GM12878 (cell line): ENCODE measurements at regions not wholly inside any gene's neighbourhood (a gene's known extent, or its start where the extent isn't known, plus 50 kb on each side); places are given as distances from the start of the nearest gene placed in this dataset.

Source experiments
- ATAC-seq: fragments of 200-7000 bp; cut with Tn5 transposase; 3 replicates; pipeline ENCODE4 v1.9.1; 2020; ENCODE audit warnings: mild to moderate bottlenecking, moderate library complexity
- BruUV-seq: library from RNA; stranded (reverse); fragments of 400-500 nt; replicated peaks from 2 replicates; lab custom pipeline; 2021; lab: Mats Ljungman, UMichigan
- CTCF ChIA-PET: fragments of 300-600 bp; sonication (Branson Sonifier 250); formaldehyde crosslinking; extraction: SDS; loops from one replicate; lab custom pipeline; 2021; ENCODE audit warnings: inconsistent platforms; lab: Yijun Ruan, JAX
- POLR2A ChIA-PET: fragments of 350-600 bp; formaldehyde crosslinking; extraction: SDS; loops from one replicate; lab custom pipeline; 2021; ENCODE audit warnings: inconsistent platforms; lab: Charles Lee
- RAD21 ChIA-PET: fragments of 300-600 bp; sonication (Branson Sonifier 250); formaldehyde crosslinking; loops from one replicate; lab custom pipeline; 2023; ENCODE audit warnings: antibody characterized with exemption; ENCODE audit not compliant: unreplicated experiment; lab: Charles Lee
- SMC1A ChIA-PET: fragments of 300-600 bp; sonication (Branson Sonifier 250); formaldehyde crosslinking; loops from one replicate; lab custom pipeline; 2023; ENCODE audit not compliant: unreplicated experiment, uncharacterized antibody; lab: Charles Lee
- DNase-seq: peaks from one replicate; pipeline ENCODE4 v3.0.0-alpha.2; 2011; ENCODE audit warnings: low read depth, low spot score
- FAIRE-seq: peaks from 3 replicates; lab custom pipeline; 2011; peaks lifted over from hg19 to GRCh38; lab: Jason Lieb, UNC
- H2AFZ ChIP-seq: 2 replicates; pipeline ENCODE4 v1.6.0; 2011; ENCODE audit warnings: low read depth, low read length, control low read depth; ENCODE audit not compliant: control insufficient read depth
- H3K27ac ChIP-seq: 2 replicates; pipeline ENCODE4 v1.5.1; 2011; ENCODE audit warnings: control low read depth; ENCODE audit not compliant: control insufficient read depth, insufficient read depth
- H3K27me3 ChIP-seq, 2 experiments: replicated peaks in 1 of 2; 2 replicates each; pipeline versions ENCODE4 v1.6.0 to v1.6.1; 2011; ENCODE audit warnings: low read length in 1 of 2; ENCODE audit not compliant: control insufficient read depth in 2 of 2, insufficient read depth in 2 of 2
- H3K36me3 ChIP-seq, 2 experiments: 2 replicates each; pipeline ENCODE4 v1.5.1; 2011; ENCODE audit warnings: low read length in 1 of 2; ENCODE audit not compliant: control insufficient read depth in 2 of 2, insufficient read depth in 2 of 2
- H3K4me1 ChIP-seq: 2 replicates; pipeline ENCODE4 v1.6.1; 2011; ENCODE audit warnings: mild to moderate bottlenecking, low read length, moderate library complexity, mixed read lengths; ENCODE audit not compliant: control insufficient read depth, insufficient read depth
- H3K4me2 ChIP-seq: 2 replicates; pipeline ENCODE4 v1.6.0; 2011; ENCODE audit warnings: control low read depth; ENCODE audit not compliant: control insufficient read depth, insufficient read depth
- H3K4me3 ChIP-seq: fragments of 200-600 bp; sonication (generic); 2 replicates; pipeline ENCODE4 v1.5.1; 2016
- H3K79me2 ChIP-seq: 2 replicates; pipeline ENCODE4 v1.6.0; 2011; ENCODE audit warnings: low read length; ENCODE audit not compliant: control insufficient read depth, insufficient read depth
- H3K9ac ChIP-seq: 2 replicates; pipeline ENCODE4 v1.8.0; 2011; ENCODE audit warnings: low read length, control low read depth, mixed read lengths; ENCODE audit not compliant: control insufficient read depth, insufficient read depth
- H3K9me3 ChIP-seq: replicated peaks from 3 replicates; pipeline ENCODE4 v1.5.1; 2011; ENCODE audit warnings: mild to moderate bottlenecking, low read length; ENCODE audit not compliant: control insufficient read depth, insufficient read depth
- H4K20me1 ChIP-seq: 2 replicates; pipeline ENCODE4 v1.6.0; 2011; ENCODE audit not compliant: control insufficient read depth, insufficient read depth
- BRCA1 ChIP-seq: IDR thresholded peaks from 2 replicates; pipeline ENCODE4 v1.6.1; 2011; ENCODE audit warnings: low read depth, low read length, improper control_type of control experiment
- NFIC ChIP-seq: IDR thresholded peaks from 2 replicates; pipeline ENCODE4 v1.6.1; 2012; ENCODE audit warnings: low read depth, mild to moderate bottlenecking, inconsistent platforms, low read length, moderate library complexity
- NFYB ChIP-seq: IDR thresholded peaks from 2 replicates; pipeline ENCODE4 v1.6.1; 2011; ENCODE audit warnings: low read depth, mild to moderate bottlenecking, low read length, improper control_type of control experiment, moderate library complexity; ENCODE audit not compliant: insufficient read depth
- NR2C2 ChIP-seq: IDR thresholded peaks from 2 replicates; pipeline ENCODE4 v1.6.1; 2011; ENCODE audit warnings: borderline replicate concordance, low read depth; ENCODE audit not compliant: control insufficient read depth, insufficient read length
- PAX8 ChIP-seq: fragments of 450-650 bp; IDR thresholded peaks from 2 replicates; pipeline ENCODE4 v1.6.1; 2017; ENCODE audit warnings: mild to moderate bottlenecking, moderate library complexity
- RBBP5 ChIP-seq: fragments of 200-600 bp; sonication (generic); conservative IDR thresholded peaks from 2 replicates; pipeline ENCODE4 v1.6.1; 2016
- SMARCA5 ChIP-seq: fragments of 450-650 bp; IDR thresholded peaks from 2 replicates; pipeline ENCODE4 v1.6.1; 2017; ENCODE audit warnings: mild to moderate bottlenecking
- STAT3 ChIP-seq: IDR thresholded peaks from 2 replicates; pipeline ENCODE4 v1.6.1; 2011; ENCODE audit warnings: low read depth, low read length, improper control_type of control experiment
- WGBS: methylation state at CpG from one replicate; pipeline ENCODE4 v1.1.6; 2016; ENCODE audit warnings: low lambda C conversion rate; ENCODE audit not compliant: insufficient replicate concordance, insufficient coverage; ENCODE audit errors: missing lambda C conversion rate; 5-methylcytosine and 5-hydroxymethylcytosine counted together
- in situ Hi-C: fragments of 300-500 bp; cut with MboI; formaldehyde crosslinking; loops from 9 replicates; pipeline ENCODE4 v1.14.3; 2018; ENCODE audit warnings: mixed read lengths
- intact Hi-C: fragments of 100-400 bp; cut with micrococcal nuclease; formaldehyde crosslinking; loops from one replicate; pipeline ENCODE4 v1.14.2; 2022; ENCODE audit not compliant: unreplicated experiment
- TF ChIP-seq, protein P1 (sequence below): IDR thresholded peaks from 2 replicates; pipeline ENCODE4 v1.6.1; 2012; ENCODE audit warnings: low read depth, low read length, improper control_type of control experiment
- TF ChIP-seq, protein P2 (sequence below): fragments of 150-350 bp; IDR thresholded peaks from 2 replicates; pipeline ENCODE4 v1.6.1; 2016; ENCODE audit warnings: low read depth, low read length
- TF ChIP-seq, protein P3 (sequence below): fragments of 450-650 bp; conservative IDR thresholded peaks from 2 replicates; pipeline ENCODE4 v1.6.1; 2017; ENCODE audit warnings: mild to moderate bottlenecking, moderate library complexity

DNA sequence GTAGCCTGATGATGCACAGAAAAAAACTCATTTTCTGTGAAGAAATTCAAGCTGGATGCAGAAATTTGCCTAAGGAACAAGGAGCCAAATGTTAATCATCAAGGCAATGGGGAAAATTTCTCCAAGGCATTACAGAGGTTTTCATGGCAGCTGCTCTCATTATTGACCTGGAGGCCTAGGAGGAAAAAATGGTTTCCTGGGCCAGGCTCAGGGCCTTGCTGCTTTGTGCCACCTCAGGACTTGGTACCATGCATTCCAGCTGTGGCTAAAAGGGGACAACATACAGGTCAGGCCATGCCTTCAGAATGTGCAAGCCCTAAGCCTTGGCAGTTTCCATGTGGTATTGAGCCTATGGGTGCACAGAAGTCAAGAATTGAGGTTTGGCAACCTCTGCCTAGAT is 1320.1 kb upstream of the MIR17HG start (continued):
- TF ChIP-seq NFIC (no peak), STAT3 (no peak)

DNA sequence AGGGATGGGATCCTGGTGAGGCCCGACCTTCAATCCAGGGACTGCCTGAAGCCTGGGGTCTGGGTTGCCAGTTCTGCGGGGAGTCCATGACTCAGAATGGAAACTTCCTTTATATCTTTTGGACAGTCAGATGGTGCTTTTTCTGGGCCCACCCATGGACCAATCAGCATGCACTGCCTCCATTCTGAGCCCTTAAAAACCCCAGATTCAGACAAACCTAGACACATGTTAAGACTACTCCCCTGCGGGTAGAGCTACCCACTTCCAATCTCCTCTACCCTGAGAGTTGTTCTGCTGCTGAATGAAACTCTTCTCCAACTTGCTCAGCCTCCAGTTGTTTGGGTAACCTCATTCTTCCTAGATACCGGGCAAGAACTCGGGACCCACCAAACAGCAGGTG is 1315.2 kb upstream of the MIR17HG start:
- no peak overlapping the region for H2AFZ ChIP-seq
- in situ Hi-C loops = no loop called here
- WGBS = 0% methylated on average over 5 of the region's 5 CpGs
- no peak for DNase-seq
- H3K27me3 ChIP-seq = no peaks in the 10 kb centered on the region
- no peaks in the 10 kb centered on the region for H3K4me1 ChIP-seq
- FAIRE-seq = no peak
- ATAC-seq = peak; percentile 54
- H4K20me1 ChIP-seq = no peaks in the 10 kb centered on the region
- no TSS peak for BruUV-seq
- ChIA-PET RAD21 (no interaction called here), SMC1A (no interaction called here), CTCF (no interaction called here), POLR2A (no interaction called here)
- no peaks in the 10 kb centered on the region for H3K79me2 ChIP-seq
- H3K36me3 ChIP-seq = no peaks in the 10 kb centered on the region
- intact Hi-C loops = no loop called here
- H3K27ac ChIP-seq = no peak overlapping the region
- no peak overlapping the region for H3K4me2 ChIP-seq
- no peak overlapping the region for H3K9ac ChIP-seq
- no peaks in the 10 kb centered on the region for H3K9me3 ChIP-seq
- TF ChIP-seq NR2C2 (no peak), NFYB (peak; percentile 55; the same call in 1 of the 2 replicates)
- no peak overlapping the region for H3K4me3 ChIP-seq

DNA sequence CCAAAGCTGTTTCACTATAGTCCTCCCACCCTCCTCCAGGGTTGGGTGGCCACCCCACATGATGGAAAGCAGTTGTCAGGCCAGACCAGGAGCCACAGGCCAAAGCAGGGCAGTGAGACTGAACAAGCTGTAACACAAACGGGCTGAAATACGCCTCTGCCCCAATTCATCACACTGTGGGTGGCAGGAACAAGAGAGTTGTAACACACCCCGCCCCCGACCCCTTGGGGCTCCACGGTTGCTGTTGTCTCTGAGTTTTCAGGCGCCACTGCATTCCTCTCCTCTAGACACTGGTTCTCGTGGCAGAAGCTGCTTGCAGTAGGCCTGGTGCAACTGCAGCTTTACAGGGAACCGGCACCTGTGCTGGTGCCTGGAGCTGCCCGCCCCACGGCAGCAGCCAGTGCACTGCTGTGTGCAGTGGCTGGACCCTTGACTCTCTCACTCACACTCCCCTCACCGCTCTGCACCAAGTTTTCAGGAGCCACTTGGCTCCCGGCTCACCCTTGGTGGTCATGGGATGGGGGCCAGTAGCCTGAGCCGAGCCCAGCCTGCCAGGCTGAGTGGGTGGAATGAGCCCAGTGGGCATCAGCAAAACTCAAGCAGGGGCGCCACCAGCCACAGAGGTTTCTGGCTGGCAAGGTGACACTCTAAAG is 1314.5 kb upstream of the MIR17HG start:
- no peaks in the 10 kb centered on the region for H3K79me2 ChIP-seq
- intact Hi-C loops = no loop called here
- H3K4me1 ChIP-seq = no peaks in the 10 kb centered on the region
- no peak for FAIRE-seq
- DNase-seq = no peak
- no TSS peak for BruUV-seq
- ATAC-seq = peak; percentile 57
- H2AFZ ChIP-seq = no peak overlapping the region
- in situ Hi-C loops = no loop called here
- WGBS = 32% methylated on average over 14 of the region's 14 CpGs
- H3K4me3 ChIP-seq = no peak overlapping the region
- no peak overlapping the region for H3K4me2 ChIP-seq
- POLR2A ChIA-PET = no interaction called here
- SMC1A ChIA-PET = no interaction called here
- no peaks in the 10 kb centered on the region for H4K20me1 ChIP-seq
- no peaks in the 10 kb centered on the region for H3K27me3 ChIP-seq
- no peaks in the 10 kb centered on the region for H3K36me3 ChIP-seq
- CTCF ChIA-PET = no interaction called here
- no peak overlapping the region for H3K9ac ChIP-seq
- no peaks in the 10 kb centered on the region for H3K9me3 ChIP-seq
- H3K27ac ChIP-seq = no peak overlapping the region
- RAD21 ChIA-PET = no interaction called here
- no peak for TF ChIP-seq PAX8
- TF ChIP-seq, protein P1, sequence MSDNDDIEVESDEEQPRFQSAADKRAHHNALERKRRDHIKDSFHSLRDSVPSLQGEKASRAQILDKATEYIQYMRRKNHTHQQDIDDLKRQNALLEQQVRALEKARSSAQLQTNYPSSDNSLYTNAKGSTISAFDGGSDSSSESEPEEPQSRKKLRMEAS = no peak
- TF ChIP-seq, protein P2, sequence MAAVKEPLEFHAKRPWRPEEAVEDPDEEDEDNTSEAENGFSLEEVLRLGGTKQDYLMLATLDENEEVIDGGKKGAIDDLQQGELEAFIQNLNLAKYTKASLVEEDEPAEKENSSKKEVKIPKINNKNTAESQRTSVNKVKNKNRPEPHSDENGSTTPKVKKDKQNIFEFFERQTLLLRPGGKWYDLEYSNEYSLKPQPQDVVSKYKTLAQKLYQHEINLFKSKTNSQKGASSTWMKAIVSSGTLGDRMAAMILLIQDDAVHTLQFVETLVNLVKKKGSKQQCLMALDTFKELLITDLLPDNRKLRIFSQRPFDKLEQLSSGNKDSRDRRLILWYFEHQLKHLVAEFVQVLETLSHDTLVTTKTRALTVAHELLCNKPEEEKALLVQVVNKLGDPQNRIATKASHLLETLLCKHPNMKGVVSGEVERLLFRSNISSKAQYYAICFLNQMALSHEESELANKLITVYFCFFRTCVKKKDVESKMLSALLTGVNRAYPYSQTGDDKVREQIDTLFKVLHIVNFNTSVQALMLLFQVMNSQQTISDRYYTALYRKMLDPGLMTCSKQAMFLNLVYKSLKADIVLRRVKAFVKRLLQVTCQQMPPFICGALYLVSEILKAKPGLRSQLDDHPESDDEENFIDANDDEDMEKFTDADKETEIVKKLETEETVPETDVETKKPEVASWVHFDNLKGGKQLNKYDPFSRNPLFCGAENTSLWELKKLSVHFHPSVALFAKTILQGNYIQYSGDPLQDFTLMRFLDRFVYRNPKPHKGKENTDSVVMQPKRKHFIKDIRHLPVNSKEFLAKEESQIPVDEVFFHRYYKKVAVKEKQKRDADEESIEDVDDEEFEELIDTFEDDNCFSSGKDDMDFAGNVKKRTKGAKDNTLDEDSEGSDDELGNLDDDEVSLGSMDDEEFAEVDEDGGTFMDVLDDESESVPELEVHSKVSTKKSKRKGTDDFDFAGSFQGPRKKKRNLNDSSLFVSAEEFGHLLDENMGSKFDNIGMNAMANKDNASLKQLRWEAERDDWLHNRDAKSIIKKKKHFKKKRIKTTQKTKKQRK = no peak
- TF ChIP-seq BRCA1 = no peak
- TF ChIP-seq, protein P3, sequence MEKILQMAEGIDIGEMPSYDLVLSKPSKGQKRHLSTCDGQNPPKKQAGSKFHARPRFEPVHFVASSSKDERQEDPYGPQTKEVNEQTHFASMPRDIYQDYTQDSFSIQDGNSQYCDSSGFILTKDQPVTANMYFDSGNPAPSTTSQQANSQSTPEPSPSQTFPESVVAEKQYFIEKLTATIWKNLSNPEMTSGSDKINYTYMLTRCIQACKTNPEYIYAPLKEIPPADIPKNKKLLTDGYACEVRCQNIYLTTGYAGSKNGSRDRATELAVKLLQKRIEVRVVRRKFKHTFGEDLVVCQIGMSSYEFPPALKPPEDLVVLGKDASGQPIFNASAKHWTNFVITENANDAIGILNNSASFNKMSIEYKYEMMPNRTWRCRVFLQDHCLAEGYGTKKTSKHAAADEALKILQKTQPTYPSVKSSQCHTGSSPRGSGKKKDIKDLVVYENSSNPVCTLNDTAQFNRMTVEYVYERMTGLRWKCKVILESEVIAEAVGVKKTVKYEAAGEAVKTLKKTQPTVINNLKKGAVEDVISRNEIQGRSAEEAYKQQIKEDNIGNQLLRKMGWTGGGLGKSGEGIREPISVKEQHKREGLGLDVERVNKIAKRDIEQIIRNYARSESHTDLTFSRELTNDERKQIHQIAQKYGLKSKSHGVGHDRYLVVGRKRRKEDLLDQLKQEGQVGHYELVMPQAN = no peak
- TF ChIP-seq RBBP5 = no peak
- no peak for TF ChIP-seq SMARCA5
